Mesothelial cell of epicardium (in vitro differentiated cells): ENCODE measurements at regions not wholly inside any gene's neighbourhood (a gene's known extent, or its start where the extent isn't known, plus 50 kb on each side); places are given as distances from the start of the nearest gene placed in this dataset.

Experiments
- DNase-seq, 2 experiments: peaks; one replicate each; pipeline ENCODE4 v3.0.0; 2021; ENCODE audit warnings: low spot score in 2 of 2; ENCODE audit not compliant: unreplicated experiment in 2 of 2
- H3K27ac Mint-ChIP-seq: 2 replicates; pipeline ENCODE4 v1.8.0; 2021; ENCODE audit warnings: mixed read lengths
- H3K27me3 Mint-ChIP-seq: 2 replicates; pipeline ENCODE4 v1.8.0; 2021; ENCODE audit warnings: low read depth, mixed read lengths
- H3K36me3 Mint-ChIP-seq: 2 replicates; pipeline ENCODE4 v1.8.0; 2021; ENCODE audit warnings: mixed read lengths
- H3K4me1 Mint-ChIP-seq: 2 replicates; pipeline ENCODE4 v1.8.0; 2021; ENCODE audit warnings: mixed read lengths
- H3K4me3 Mint-ChIP-seq: 2 replicates; pipeline ENCODE4 v1.8.0; 2021; ENCODE audit warnings: mild to moderate bottlenecking, moderate library complexity, mixed read lengths
- H3K9me3 Mint-ChIP-seq: 2 replicates; pipeline ENCODE4 v1.8.0; 2021; ENCODE audit warnings: mixed read lengths
- CTCF ChIP-seq: fragments of 200-600 bp; sonication (generic); IDR thresholded peaks from one replicate; pipeline ENCODE4 v1.5.0; 2021; ENCODE audit warnings: antibody characterized with exemption; ENCODE audit not compliant: unreplicated experiment

DNA sequence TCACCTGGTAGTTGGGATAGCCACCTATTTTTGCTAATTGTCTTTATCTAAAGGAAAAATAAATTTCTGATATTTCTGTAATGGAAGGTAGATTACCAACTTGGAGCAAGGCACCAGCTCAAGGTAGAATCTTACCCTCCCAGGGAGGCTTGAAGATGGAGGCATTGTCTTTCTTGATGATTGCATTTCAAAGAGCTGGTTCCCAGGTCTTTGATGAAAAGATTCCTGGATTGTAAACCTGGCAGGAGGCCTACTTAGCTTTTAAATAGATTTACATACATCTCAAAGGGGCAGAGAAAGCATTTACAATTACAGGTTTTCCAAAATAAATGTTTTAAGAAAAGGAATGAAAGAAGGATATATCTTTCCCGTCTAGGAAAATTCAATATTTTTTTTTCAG, 729.2 kb downstream of the LRFN5 start:
- Mint-ChIP-seq H3K36me3 (no peaks in the 10 kb centered on the region), H3K9me3 (peaks cover 8% of the 10 kb centered on the region), H3K27me3 (no peaks in the 10 kb centered on the region), H3K27ac (no peak overlapping the region), H3K4me1 (no peaks in the 10 kb centered on the region), H3K4me3 (no peak overlapping the region)
- no peak for TF ChIP-seq CTCF
- DNase-seq: no peak

GRCh38 chr14:42334931-42335330, 728.3 kb downstream of the LRFN5 start:
- Mint-ChIP-seq H3K36me3 (no peaks in the 10 kb centered on the region), H3K4me1 (no peaks in the 10 kb centered on the region), H3K9me3 (peaks cover 5% of the 10 kb centered on the region), H3K27ac (no peak overlapping the region), H3K4me3 (no peak overlapping the region), H3K27me3 (no peaks in the 10 kb centered on the region)
- DNase-seq: no peak
- no peak for TF ChIP-seq CTCF

DNA sequence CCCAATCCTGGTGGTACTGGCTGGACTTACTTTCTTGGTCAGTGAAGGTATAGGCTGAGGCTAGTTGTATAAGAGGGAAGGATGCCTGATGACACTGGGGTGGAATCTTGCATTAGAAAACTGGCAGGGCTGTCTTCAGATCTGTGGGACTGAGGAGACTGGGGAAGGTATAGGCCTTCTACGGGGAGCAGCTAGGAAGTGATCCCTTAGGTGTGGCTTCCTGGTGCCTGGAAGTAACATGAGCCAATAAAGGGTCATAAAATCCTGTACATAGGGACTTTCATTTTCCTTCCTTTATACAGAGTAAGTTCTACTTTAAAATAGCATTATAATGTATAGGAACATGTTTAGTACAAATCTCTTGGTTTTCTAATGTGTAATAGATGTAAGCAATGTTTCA, 716.8 kb downstream of the LRFN5 start:
- TF ChIP-seq CTCF: no peak
- DNase-seq: no peak
- Mint-ChIP-seq H3K27ac (no peak overlapping the region), H3K4me3 (no peak overlapping the region), H3K4me1 (no peaks in the 10 kb centered on the region), H3K27me3 (no peaks in the 10 kb centered on the region), H3K9me3 (peaks cover 14% of the 10 kb centered on the region), H3K36me3 (no peaks in the 10 kb centered on the region)

DNA sequence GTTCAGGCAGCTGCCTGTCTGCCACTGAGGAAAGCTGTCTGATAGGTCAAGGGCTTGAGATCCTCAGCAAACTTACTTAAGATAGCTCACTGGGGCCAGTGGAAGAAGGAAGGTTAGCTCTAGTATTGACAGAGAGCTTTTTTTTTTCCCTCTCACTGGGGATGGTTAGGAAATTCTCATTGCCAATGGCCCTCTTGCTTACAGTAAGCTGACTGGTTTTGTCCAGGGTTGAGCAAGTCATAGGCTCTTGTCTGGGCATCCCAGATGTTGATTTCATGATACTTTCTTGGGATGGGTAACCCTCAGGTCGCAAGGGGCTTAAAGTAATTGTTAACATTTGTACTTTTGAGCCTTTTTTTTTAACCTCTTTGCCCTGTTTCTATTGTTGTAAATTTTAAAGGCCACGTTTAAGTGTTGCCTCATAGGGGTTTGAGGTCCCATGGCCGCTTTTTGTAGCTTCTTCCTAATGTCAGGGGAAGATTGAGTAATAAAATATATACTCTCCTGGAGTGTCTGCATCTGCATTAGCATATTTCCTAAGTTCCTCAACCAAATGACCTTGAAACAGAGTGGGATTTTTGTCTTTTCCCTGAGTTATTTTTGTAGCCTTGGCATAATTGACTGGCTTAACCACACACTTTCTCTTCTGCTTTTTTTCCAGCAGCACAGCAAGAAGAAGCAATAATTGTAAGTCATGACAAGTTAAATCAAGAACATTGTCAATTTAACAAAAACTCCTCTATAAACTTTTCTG, 716.0 kb downstream of the LRFN5 start:
- Mint-ChIP-seq H3K4me3 (no peak overlapping the region), H3K27ac (no peak overlapping the region), H3K9me3 (peaks cover 14% of the 10 kb centered on the region), H3K36me3 (no peaks in the 10 kb centered on the region), H3K4me1 (no peaks in the 10 kb centered on the region), H3K27me3 (no peaks in the 10 kb centered on the region)
- no peak for TF ChIP-seq CTCF
- no peak for DNase-seq

DNA sequence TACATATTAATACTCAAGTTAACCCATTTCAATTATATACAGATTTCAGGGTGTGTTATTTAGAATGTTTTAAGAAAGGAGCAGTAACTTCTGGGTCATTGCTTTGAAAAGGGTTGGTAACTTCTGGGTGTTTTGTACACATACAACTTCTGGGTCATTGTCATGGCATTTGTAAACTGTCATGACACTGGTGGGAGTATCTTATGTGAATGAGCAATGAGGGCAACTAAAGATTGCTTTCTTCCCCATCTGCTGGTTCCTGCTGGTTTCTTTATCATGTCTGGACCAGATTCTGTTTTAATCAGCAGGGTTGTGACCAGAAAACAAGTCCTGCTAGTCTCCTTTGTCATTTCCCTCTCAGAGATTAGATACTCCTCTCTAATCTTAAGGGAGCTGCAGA, 713.3 kb downstream of the LRFN5 start:
- H3K4me3 Mint-ChIP-seq: no peak overlapping the region
- no peaks in the 10 kb centered on the region for H3K4me1 Mint-ChIP-seq
- TF ChIP-seq CTCF: no peak
- DNase-seq: no peak
- peaks cover 11% of the 10 kb centered on the region for H3K9me3 Mint-ChIP-seq
- H3K27me3 Mint-ChIP-seq: no peaks in the 10 kb centered on the region
- H3K27ac Mint-ChIP-seq: no peak overlapping the region
- H3K36me3 Mint-ChIP-seq: no peaks in the 10 kb centered on the region

DNA sequence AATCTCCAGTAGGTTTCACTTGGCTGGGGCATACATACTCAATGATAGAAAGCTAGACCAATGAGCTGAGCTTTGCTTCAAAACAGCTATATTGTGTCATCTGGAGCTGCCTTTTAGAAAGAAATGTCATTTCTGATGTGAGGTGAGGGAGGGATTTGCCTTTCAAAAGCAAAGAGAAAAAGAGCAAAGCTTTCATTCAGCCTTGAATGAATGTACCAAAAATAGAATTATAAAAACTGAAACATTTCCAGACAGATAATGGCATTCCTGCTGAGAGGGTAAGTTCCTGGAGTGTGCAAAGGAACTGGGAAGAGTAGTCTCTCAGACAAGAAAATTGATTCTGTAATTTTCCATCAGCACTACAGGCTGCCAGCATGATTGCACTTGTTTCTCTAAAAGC, 710.0 kb downstream of the LRFN5 start:
- Mint-ChIP-seq H3K9me3 (peaks cover 25% of the 10 kb centered on the region), H3K27me3 (no peaks in the 10 kb centered on the region), H3K36me3 (no peaks in the 10 kb centered on the region), H3K4me3 (no peak overlapping the region), H3K4me1 (no peaks in the 10 kb centered on the region), H3K27ac (no peak overlapping the region)
- no peak for DNase-seq
- TF ChIP-seq CTCF: no peak
